ENCODE measurements at regions not wholly inside any gene's neighbourhood (a gene's known extent, or its start where the extent isn't known, plus 50 kb on each side); places are given as distances from the start of the nearest gene placed in this dataset.
"Not testable (repeated sequence)": the region's sequence is repeated elsewhere in the genome, so short reads cannot be mapped to it uniquely, and the experiment has no call there.

DNA sequence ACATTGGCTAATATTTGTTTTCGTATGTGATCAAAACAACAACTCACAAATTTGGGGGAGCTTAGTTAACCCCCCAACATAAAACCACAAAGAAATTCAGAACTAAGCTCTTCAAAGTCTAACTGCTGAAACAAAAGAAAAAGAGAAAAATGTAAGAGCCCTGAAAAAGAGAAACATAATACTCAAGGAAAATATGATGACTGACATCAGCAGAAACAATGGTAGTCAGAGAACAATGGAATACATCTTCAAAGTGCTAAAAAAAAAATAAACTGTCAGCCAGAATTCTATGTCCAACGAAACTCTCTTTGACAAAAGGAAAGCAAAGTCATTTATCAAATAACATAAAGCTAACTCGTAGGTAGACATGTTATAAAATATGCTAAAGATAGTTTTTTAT is 566.3 kb upstream of the GRAMD2B start:
- intact Hi-C loops (cut with DNase I) = no loop called here
- DNase-seq (ENCODE audit: low spot score) (no peak), ATAC-seq (no peak)

DNA sequence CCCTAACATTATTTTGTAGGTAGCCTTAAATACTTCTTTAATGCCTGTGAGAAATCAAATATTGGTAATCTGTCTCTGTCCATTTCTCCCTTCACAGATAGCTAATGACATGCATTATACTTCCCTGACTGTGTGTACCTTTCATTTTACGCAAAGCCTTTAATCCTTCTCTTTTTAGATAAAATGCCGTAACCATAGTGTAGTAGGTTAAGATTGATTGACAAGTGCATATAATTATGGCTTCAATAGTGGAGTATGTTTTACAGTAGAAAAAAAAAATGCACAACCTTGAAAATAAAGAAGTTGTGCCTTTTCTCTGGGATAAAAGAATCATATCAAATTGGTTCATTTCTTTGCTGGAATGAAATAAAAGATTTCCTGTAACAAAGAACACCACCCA is 559.6 kb upstream of the GRAMD2B start:
- ATAC-seq = no peak
- DNase-seq (ENCODE audit: low spot score) = no peak
- intact Hi-C loops (cut with DNase I) = no loop called here

DNA sequence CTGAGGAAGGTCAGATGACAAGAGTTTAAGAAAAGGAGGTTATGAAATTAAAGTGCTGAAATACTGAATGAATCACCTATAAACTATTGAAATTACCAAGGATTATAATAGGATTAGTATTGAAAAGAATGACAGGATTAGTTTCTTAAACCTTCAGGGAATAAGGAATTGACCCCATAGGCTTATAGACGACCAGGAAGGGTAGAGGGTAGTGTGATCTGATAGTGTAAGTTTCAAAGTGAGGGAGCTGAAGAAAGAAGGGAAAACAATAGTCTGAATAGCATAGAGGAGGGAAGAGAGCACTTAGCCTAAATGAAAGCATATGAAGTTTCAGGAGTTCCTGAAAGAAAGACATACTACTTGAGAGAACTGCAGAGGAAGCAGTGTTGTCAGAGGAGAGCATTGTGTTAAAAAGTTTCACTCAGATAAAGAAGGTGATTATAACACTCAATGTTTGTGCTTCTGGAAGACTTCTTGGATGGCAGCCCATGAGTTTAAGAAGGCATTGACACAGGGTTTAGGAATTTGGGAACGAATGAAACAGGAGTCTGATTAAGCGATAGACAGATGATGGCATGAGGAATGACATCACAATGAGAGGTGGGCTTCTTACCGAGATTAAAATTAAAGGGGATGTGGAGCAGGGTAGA is 557.9 kb upstream of the GRAMD2B start:
- ATAC-seq (no peak), DNase-seq (ENCODE audit: low spot score) (no peak)
- intact Hi-C loops (cut with DNase I) = no loop called here

- DNase-seq (ENCODE audit: low spot score) (no peak), ATAC-seq (no peak)
- intact Hi-C loops (cut with DNase I) = no loop called here
Measured at GRCh38 chr5:125868036-125868435, 555.2 kb upstream of the GRAMD2B start.

- ATAC-seq = no peak
Measured at GRCh38 chr5:125870256-125870655, 553.0 kb upstream of the GRAMD2B start.

DNA sequence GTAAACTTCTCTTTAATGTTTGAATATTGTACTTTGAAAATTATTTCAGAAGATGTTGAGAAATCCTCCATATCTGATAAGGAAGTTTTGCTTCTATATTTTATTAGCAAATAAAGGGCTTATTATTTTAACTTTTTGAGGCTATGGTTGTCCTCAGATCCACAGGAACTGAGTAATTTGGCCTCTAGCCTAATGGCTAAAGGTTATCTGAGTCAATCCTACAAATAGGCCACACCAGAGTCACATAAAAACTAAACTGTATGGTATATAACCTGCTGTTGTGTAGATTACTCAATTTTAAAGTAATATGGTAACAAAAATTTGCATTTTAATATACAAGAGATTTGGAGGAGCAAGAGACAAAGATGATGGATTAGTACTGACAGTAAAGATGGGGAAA is 549.2 kb upstream of the GRAMD2B start:
- intact Hi-C loops (cut with DNase I) = no loop called here
- DNase-seq (ENCODE audit: low spot score) (no peak), ATAC-seq (no peak)

More at GRCh38 chr5:125870256-125870655, 553.0 kb upstream of the GRAMD2B start:
- intact Hi-C loops (cut with DNase I) = no loop called here
- no peak for DNase-seq (ENCODE audit: low spot score)

DNA sequence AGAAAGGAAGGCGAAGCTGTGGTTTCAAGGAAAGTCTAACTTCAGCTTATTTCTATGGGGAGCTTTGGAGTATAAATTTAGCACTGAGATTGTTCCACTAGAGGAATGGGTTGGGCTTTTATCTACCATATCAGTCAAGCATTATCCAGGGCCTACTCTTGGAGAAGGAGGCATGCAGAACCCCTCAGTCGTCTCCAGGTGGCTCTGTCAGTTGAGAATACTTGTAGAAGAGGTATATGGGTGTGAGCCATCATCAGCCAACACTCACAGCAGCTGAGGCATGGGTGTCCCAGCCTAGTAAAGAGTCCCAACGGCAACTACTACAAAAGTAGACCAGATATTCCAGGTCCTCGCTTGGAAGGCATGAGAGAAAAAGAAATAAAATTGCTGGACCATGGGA is 548.5 kb upstream of the GRAMD2B start:
- intact Hi-C loops (cut with DNase I) = no loop called here
- ATAC-seq = no peak
- no peak for DNase-seq (ENCODE audit: low spot score)

GRCh38 chr5:125877248-125877647 is 546.0 kb upstream of the GRAMD2B start:
- intact Hi-C loops (cut with DNase I) = no loop called here
- no peak for ATAC-seq
- no peak for DNase-seq (ENCODE audit: low spot score)

DNA sequence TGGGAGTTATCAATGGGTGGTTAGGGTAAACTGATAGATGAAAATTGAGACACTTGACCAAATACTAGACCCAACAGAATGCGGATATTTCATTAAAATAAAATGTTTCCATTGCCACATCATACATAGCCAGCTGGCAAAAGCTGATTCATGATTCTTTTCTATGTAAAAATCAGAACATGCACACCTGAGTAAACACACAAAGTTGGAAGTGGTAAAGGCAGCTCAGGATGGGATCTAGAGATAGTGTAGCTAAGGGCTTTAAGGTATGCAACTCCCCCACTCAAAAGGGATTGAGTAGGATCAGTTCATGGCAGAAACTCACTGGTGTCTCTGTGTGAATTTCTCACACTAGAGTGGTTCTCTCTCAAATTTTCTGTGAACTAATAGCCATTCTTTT is 541.1 kb upstream of the GRAMD2B start:
- no peak for ATAC-seq
- intact Hi-C loops (cut with DNase I) = no loop called here

GRCh38 chr5:125883223-125883622 is 540.0 kb upstream of the GRAMD2B start:
- DNase-seq (ENCODE audit: low spot score) (no peak), ATAC-seq (no peak)
- intact Hi-C loops (cut with DNase I) = no loop called here

More for the DNA sequence above, 541.1 kb upstream of the GRAMD2B start:
- DNase-seq (ENCODE audit: low spot score) = no peak

DNA sequence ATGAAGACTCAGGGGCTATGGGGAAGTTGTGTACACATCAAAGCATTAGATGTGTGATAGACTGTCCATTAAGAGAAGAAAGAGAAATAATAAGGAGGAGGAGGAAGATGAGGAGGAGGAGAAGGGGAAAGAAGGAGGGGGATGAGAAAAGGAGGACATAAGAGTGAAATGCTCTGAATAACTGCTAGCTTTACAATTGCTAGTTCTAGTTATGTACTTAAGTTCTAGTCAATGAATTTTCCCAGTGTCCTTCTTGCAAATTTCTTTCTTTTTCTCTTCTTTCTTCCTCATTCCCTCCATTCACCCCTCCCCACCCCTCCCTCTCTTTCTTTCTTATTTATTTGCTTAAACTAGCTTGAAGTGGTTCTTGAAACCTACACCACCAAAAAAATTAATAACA is 534.9 kb upstream of the GRAMD2B start:
- intact Hi-C loops (cut with DNase I) = no loop called here
- DNase-seq (ENCODE audit: low spot score) (no peak), ATAC-seq (no peak)

GRCh38 chr5:125890511-125890931 is 532.7 kb upstream of the GRAMD2B start:
- intact Hi-C loops (cut with DNase I) = no loop called here
- ATAC-seq = no peak
- no peak for DNase-seq (ENCODE audit: low spot score)

- ATAC-seq = no peak
- intact Hi-C loops (cut with DNase I) = no loop called here
- DNase-seq (ENCODE audit: low spot score) = no peak
Measured at GRCh38 chr5:125891061-125891725, 532.0 kb upstream of the GRAMD2B start.

- ATAC-seq (no peak), DNase-seq (ENCODE audit: low spot score) (no peak)
- intact Hi-C loops (cut with DNase I) = no loop called here
Measured at GRCh38 chr5:125894383-125894782, 528.8 kb upstream of the GRAMD2B start.

DNA sequence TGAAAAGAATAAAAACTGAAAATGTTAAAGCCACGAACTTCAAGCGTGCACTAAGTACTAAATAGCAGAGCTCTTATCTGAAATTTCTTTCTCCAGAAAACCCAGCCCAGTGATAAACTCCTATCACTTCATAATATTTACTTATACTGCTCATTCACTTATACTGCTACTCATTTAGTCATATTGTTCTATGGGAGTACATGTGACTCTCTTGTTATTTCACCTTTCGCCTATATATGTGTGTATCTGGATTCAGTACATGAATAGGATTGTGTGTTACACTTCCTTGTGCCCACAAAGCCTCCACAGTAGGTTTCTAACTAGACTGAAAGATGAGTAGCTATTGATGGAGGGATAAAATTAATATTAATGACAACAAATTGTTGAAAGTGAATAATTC is 526.8 kb upstream of the GRAMD2B start:
- intact Hi-C loops (cut with DNase I) = no loop called here
- DNase-seq (ENCODE audit: low spot score) = no peak
- no peak for ATAC-seq

- DNase-seq (ENCODE audit: low spot score) = no peak
- intact Hi-C loops (cut with DNase I) = no loop called here
Measured at GRCh38 chr5:125897089-125897488, 526.1 kb upstream of the GRAMD2B start.

GRCh38 chr5:125898851-125899405 is 524.3 kb upstream of the GRAMD2B start:
- DNase-seq (ENCODE audit: low spot score) = no peak
- intact Hi-C loops (cut with DNase I) = no loop called here
- ATAC-seq = no peak

More at GRCh38 chr5:125897089-125897488, 526.1 kb upstream of the GRAMD2B start:
- ATAC-seq = no peak

DNA sequence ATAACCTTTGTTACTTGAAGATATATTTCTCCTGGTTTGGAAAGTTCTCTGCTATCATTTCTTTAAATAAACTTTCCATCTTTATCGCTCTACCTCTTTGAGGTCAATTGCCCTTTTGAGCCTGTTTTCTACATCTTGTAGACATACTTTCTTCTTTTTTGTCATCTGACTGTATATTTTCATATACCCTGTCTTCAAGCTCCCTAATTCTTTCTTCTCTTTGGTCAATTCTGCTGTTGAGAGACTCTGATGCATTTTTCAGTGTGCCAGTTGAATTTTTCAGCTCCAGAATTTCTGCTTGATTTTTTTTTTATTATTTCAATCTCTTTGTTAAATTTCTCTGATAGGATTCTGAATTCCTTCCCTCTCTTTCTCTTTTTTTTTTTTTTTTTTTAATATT is 511.2 kb upstream of the GRAMD2B start:
- ATAC-seq = no peak
- intact Hi-C loops (cut with DNase I) = no loop called here

DNA sequence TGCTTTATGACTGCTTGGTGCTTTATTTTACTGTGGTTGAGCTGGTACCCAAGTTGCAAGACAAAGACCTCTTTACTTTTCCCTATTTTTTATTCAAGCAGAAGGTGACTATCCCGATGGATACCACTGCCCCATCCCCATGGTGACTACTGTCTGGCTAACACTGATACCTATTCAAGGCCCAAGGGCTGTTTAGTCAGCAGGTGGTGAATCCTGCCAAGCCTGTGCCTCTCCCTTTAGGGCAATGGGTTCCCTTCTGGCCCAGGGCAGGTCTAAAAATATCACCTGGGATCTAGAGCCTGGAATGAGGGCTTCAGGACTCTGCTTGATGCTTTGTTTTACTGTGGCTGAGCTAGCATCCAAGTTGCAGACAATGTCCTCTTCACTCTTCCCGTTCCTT is 510.0 kb upstream of the GRAMD2B start:
- intact Hi-C loops (cut with DNase I) = no loop called here
- ATAC-seq = no peak
- no peak for DNase-seq (ENCODE audit: low spot score)

More for the DNA sequence above, 511.2 kb upstream of the GRAMD2B start:
- no peak for DNase-seq (ENCODE audit: low spot score)

- DNase-seq (ENCODE audit: low spot score) = no peak
- intact Hi-C loops (cut with DNase I) = no loop called here
- ATAC-seq = no peak
Measured at GRCh38 chr5:125914471-125914870, 508.7 kb upstream of the GRAMD2B start.

DNA sequence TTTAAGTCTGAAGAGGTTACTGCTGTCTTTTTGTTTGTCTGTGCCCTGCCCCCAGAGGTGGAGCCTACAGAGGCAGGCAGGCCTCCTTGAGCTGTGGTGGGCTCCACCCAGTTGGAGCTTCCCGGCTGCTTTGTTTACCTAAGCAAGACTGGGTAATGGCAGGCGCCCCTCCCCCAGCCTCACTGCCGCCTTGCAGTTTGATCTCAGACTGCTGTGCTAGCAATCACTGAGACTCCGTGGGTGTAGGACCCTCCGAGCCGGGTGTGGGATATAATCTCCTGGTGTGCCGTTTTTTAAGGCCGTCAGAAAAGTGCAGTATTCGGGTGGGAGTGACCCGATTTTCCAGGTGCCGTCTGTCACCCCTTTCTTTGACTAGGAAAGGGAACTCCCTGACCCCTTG is 499.3 kb upstream of the GRAMD2B start:
- intact Hi-C loops (cut with DNase I); DNase-seq (ENCODE audit: low spot score); ATAC-seq: not testable (repeated sequence)
